ENCODE measurements at regions not wholly inside any gene's neighbourhood (a gene's known extent, or its start where the extent isn't known, plus 50 kb on each side); places are given as distances from the start of the nearest gene placed in this dataset.

- H3K36me3 ChIP-seq (ENCODE audit: control insufficient read depth in 2 of 2, insufficient read depth in 2 of 2, low read length in 1 of 2): no peaks in the 10 kb centered on the region
- no peak overlapping the region for H3K27ac ChIP-seq (ENCODE audit: control insufficient read depth, insufficient read depth)
- no peak overlapping the region for H3K4me3 ChIP-seq
- DNase-seq (ENCODE audit: low read depth, low spot score) (no peak), FAIRE-seq (no peak), ATAC-seq (no peak)
- no peaks in the 10 kb centered on the region for H3K27me3 ChIP-seq (replicated peaks in 1 of 2; ENCODE audit: control insufficient read depth in 2 of 2, insufficient read depth in 2 of 2, low read length in 1 of 2)
- BruUV-seq (replicated peaks): no TSS peak
- 14% methylated on average over 2 of the region's 2 CpGs for WGBS (ENCODE audit: insufficient coverage, insufficient replicate concordance, low lambda C conversion rate, missing lambda C conversion rate)
- no peaks in the 10 kb centered on the region for H4K20me1 ChIP-seq (ENCODE audit: control insufficient read depth, insufficient read depth)
- no peak overlapping the region for H3K9ac ChIP-seq (ENCODE audit: control insufficient read depth, insufficient read depth, low read length)
- TF ChIP-seq BHLHE40 (IDR thresholded peaks at IDR 0.05; ENCODE audit: borderline replicate concordance in 1 of 2, low read depth in 2 of 2, low read length in 1 of 2) (no peak), NR2F1 (conservative IDR thresholded peaks at IDR 0.05) (no peak), NKRF (conservative IDR thresholded peaks at IDR 0.05) (no peak)
- POLR2A ChIA-PET: no interaction called here
- CTCF ChIA-PET: interaction anchor here (0.8 kb wide), 1 partner anchor 15 kb away, joined by 4 read pairs; no protein-coding TSS in a partner anchor
- SMC1A ChIA-PET (ENCODE audit: uncharacterized antibody, unreplicated experiment): no interaction called here
- H3K79me2 ChIP-seq (ENCODE audit: control insufficient read depth, insufficient read depth, low read length): no peaks in the 10 kb centered on the region
- intact Hi-C loops (cut with micrococcal nuclease; ENCODE audit: unreplicated experiment) (no loop called here), in situ Hi-C loops (cut with MboI) (no loop called here)
- no peaks in the 10 kb centered on the region for H3K4me1 ChIP-seq (ENCODE audit: control insufficient read depth, insufficient read depth, low read length)
- H3K4me2 ChIP-seq (ENCODE audit: control insufficient read depth, insufficient read depth): no peak overlapping the region
- H3K9me3 ChIP-seq (replicated peaks; ENCODE audit: control insufficient read depth, insufficient read depth, low read length): no peaks in the 10 kb centered on the region
- RAD21 ChIA-PET (ENCODE audit: unreplicated experiment): no interaction called here
- H2AFZ ChIP-seq (ENCODE audit: control insufficient read depth, low read depth, low read length): no peak overlapping the region
Measured at GRCh38 chr9:100730086-100730485, 152.2 kb downstream of the CAVIN4 start.

GRCh38 chr9:100731038-100731556, 153.2 kb downstream of the CAVIN4 start:
- FAIRE-seq (no peak), DNase-seq (ENCODE audit: low read depth, low spot score) (no peak), ATAC-seq (no peak)
- H2AFZ ChIP-seq (ENCODE audit: control insufficient read depth, low read depth, low read length): no peak overlapping the region
- in situ Hi-C loops (cut with MboI): no loop called here
- ChIA-PET SMC1A (ENCODE audit: uncharacterized antibody, unreplicated experiment) (no interaction called here), CTCF (no interaction called here), POLR2A (no interaction called here), RAD21 (ENCODE audit: unreplicated experiment) (no interaction called here)
- no peaks in the 10 kb centered on the region for H3K27me3 ChIP-seq (replicated peaks in 1 of 2; ENCODE audit: control insufficient read depth in 2 of 2, insufficient read depth in 2 of 2, low read length in 1 of 2)
- intact Hi-C loops (cut with micrococcal nuclease; ENCODE audit: unreplicated experiment): no loop called here
- no peaks in the 10 kb centered on the region for H3K79me2 ChIP-seq (ENCODE audit: control insufficient read depth, insufficient read depth, low read length)
- H3K4me3 ChIP-seq: no peak overlapping the region
- TF ChIP-seq RAD51 (IDR thresholded peaks at IDR 0.05) (no peak), YBX1 (IDR thresholded peaks at IDR 0.05) (no peak)
- no peak overlapping the region for H3K27ac ChIP-seq (ENCODE audit: control insufficient read depth, insufficient read depth)
- H3K36me3 ChIP-seq (ENCODE audit: control insufficient read depth in 2 of 2, insufficient read depth in 2 of 2, low read length in 1 of 2): no peaks in the 10 kb centered on the region
- H3K9me3 ChIP-seq (replicated peaks; ENCODE audit: control insufficient read depth, insufficient read depth, low read length): no peaks in the 10 kb centered on the region
- no peaks in the 10 kb centered on the region for H4K20me1 ChIP-seq (ENCODE audit: control insufficient read depth, insufficient read depth)
- 53% methylated on average over 18 of the region's 18 CpGs for WGBS (ENCODE audit: insufficient coverage, insufficient replicate concordance, low lambda C conversion rate, missing lambda C conversion rate)
- H3K9ac ChIP-seq (ENCODE audit: control insufficient read depth, insufficient read depth, low read length): no peak overlapping the region
- no TSS peak for BruUV-seq (replicated peaks)
- no peaks in the 10 kb centered on the region for H3K4me1 ChIP-seq (ENCODE audit: control insufficient read depth, insufficient read depth, low read length)
- H3K4me2 ChIP-seq (ENCODE audit: control insufficient read depth, insufficient read depth): no peak overlapping the region
